GM12891 (cell line): ENCODE measurements at regions not wholly inside any gene's neighbourhood (a gene's known extent, or its start where the extent isn't known, plus 50 kb on each side); places are given as distances from the start of the nearest gene placed in this dataset.

ENCODE experiments used
- PAX5 ChIP-seq: IDR thresholded peaks from 2 replicates; pipeline ENCODE4 v1.6.1; 2011; ENCODE audit warnings: low read length, moderate library complexity, mild to moderate bottlenecking; ENCODE audit not compliant: insufficient read depth, severe bottlenecking
- POLR2A ChIP-seq: IDR thresholded peaks from 2 replicates; pipeline ENCODE4 v1.6.1; 2011; ENCODE audit warnings: low read depth, low read length, control low read depth
- POLR2AphosphoS5 ChIP-seq: IDR thresholded peaks from 2 replicates; pipeline ENCODE4 v1.6.1; 2011; ENCODE audit warnings: low read depth, low read length, control low read depth
- TAF1 ChIP-seq: IDR thresholded peaks from 2 replicates; pipeline ENCODE4 v1.6.1; 2011; ENCODE audit warnings: low read depth, low read length, control low read depth

- TF ChIP-seq TAF1 (no peak), POLR2A (no peak), PAX5 (no peak), POLR2AphosphoS5 (no peak)
Observed at GRCh38 chr6:48289841-48290240, 178.8 kb upstream of the PTCHD4 start.
